Small intestine (tissue), 7 donors: ENCODE measurements at regions not wholly inside any gene's neighbourhood (a gene's known extent, or its start where the extent isn't known, plus 50 kb on each side); places are given as distances from the start of the nearest gene placed in this dataset.

Experiments used
- DNase-seq, 2 donors: peaks; one replicate each; pipeline versions ENCODE4 v3.0.0 to v3.0.0-alpha.2; 2013
- FAIRE-seq: peaks from 2 replicates; lab custom pipeline; 2012; peaks lifted over from hg19 to GRCh38; lab: Jason Lieb, UNC
- H3K27ac ChIP-seq, 3 donors: one replicate each; pipeline ENCODE4 v1.5.1; 2013; ENCODE audit warnings: low read length in 2 of 3, mild to moderate bottlenecking in 2 of 3, control low read depth in 1 of 3, inconsistent platforms in 1 of 3, low read depth in 1 of 3, moderate library complexity in 1 of 3
- H3K27me3 ChIP-seq, 3 donors: one replicate each; pipeline ENCODE4 v1.6.1; 2013; ENCODE audit warnings: low read length in 3 of 3, inconsistent platforms in 1 of 3; ENCODE audit not compliant: control insufficient read depth in 3 of 3, insufficient read depth in 3 of 3
- H3K36me3 ChIP-seq, 3 donors: one replicate each; pipeline ENCODE4 v1.6.1; 2013; ENCODE audit warnings: low read length in 3 of 3, inconsistent platforms in 1 of 3, low read depth in 1 of 3, mild to moderate bottlenecking in 1 of 3, moderate library complexity in 1 of 3; ENCODE audit not compliant: control insufficient read depth in 3 of 3, insufficient read depth in 2 of 3
- H3K4me1 ChIP-seq, 3 donors: one replicate each; pipeline ENCODE4 v1.6.1; 2013; ENCODE audit warnings: low read length in 2 of 3, inconsistent platforms in 1 of 3, low read depth in 1 of 3, mild to moderate bottlenecking in 1 of 3, moderate library complexity in 1 of 3; ENCODE audit not compliant: control insufficient read depth in 3 of 3, insufficient read depth in 2 of 3
- H3K4me3 ChIP-seq, 3 donors: one replicate each; pipeline ENCODE4 v1.5.1; 2013; ENCODE audit warnings: low read length in 3 of 3, control low read depth in 1 of 3, inconsistent platforms in 1 of 3, low read depth in 1 of 3, mild to moderate bottlenecking in 1 of 3, moderate library complexity in 1 of 3
- H3K9me3 ChIP-seq, 2 donors: one replicate each; pipeline ENCODE4 v1.6.1; 2013; ENCODE audit warnings: low read depth in 1 of 2, low read length in 1 of 2; ENCODE audit not compliant: control insufficient read depth in 2 of 2, insufficient read depth in 1 of 2
- WGBS, 3 donors: extraction: QIAGEN DNeasy Blood & Tissue Kit; methylation state at CpG; one replicate each; pipeline ENCODE4 v1.1.7; 2013; 5-methylcytosine and 5-hydroxymethylcytosine counted together
- donor health status: healthy with polysubstance abuse.
- donor health status: control.
- donor health status: control.
- donor health status: Bipolar disorder and iron deficiency.
- donor health status: healthy.

DNA sequence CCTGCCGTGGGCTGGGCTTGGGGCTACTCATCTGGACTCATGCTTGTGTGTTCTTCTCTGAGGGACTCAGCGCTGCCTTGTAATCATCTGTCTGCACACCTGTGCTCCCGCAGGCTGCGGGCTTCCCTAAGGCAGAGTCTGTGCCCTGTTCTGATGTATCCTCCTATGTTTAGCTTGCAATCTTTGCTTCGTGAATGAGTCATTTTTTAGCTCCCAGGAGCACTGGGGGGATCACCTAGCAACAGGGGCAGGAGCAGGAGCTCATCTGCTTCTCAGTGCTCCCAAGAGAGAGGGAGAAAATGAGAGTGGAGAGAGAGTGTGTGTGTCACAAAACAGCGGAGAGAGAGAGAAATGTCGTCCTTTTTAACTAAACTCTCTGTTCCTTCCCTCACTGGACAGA is 202.4 kb upstream of the ZNF618 start:
- Histone ChIP-seq H3K27ac (no peak overlapping the region), H3K9me3 (no peaks in the 10 kb centered on the region), H3K4me1 (peaks cover 0 to 2% (median 0%) of the 10 kb centered on the region in 3 donors), H3K27me3 (peaks cover 0 to 21% (median 2%) of the 10 kb centered on the region in 3 donors), H3K36me3 (no peaks in the 10 kb centered on the region), H3K4me3 (no peak overlapping the region)
- FAIRE-seq, result no peak
- DNase-seq, result no peak
- WGBS, 3 donors, result 68 to 81% (median 68%) methylated on average over 7 of the region's 7 CpGs

DNA sequence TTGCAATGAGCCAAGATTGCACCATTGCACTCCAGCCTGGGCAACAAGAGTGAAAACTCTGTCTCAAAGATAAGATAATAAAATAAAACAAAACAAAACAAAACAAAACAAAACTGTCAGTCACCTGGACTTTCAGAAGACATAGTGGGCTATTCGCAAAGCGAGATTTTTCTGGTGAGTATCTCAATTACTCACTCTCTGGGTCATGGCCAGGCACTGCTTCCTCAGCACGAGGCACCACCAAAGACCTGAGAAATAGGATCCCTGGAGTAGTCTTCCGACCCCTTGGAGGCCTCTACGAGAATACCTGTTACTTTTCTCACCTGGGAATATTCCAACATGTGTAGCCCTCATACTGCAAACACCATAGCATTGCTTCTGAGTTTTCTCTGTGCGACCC is 201.7 kb upstream of the ZNF618 start:
- H3K27me3 ChIP-seq, result peaks cover 0 to 21% (median 2%) of the 10 kb centered on the region in 3 donors
- no peaks in the 10 kb centered on the region for H3K9me3 ChIP-seq
- peaks cover 0 to 3% (median 0%) of the 10 kb centered on the region in 3 donors for H3K4me1 ChIP-seq
- H3K4me3 ChIP-seq, result no peak overlapping the region
- H3K36me3 ChIP-seq, result no peaks in the 10 kb centered on the region
- 71 to 77% (median 76%) methylated on average over 6 of the region's 6 CpGs for WGBS, 3 donors
- DNase-seq (no peak), FAIRE-seq (no peak)
- no peak overlapping the region for H3K27ac ChIP-seq

DNA sequence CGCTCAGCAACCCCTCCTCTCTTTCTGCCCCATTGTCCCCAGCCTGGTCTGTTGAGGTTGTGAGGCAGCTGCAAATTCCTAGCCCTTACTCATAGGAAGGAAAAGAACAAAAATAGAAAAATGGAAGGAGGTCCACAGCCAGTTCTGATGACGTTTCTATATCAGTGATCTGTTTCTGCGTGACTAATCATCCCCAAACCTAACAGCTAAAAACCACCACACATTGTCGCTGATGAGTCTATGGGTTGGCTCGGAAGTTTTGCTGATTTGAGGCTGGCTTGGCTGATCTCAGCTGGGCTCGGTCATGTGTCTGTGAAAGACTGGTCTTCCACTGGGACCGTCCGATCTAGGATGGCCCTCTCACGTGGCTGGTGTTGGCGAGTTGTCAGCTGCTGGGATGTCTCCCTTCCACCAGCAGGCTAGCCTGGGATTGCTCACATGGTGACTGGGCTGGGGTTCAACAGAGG is 200.6 kb upstream of the ZNF618 start:
- no peaks in the 10 kb centered on the region for H3K9me3 ChIP-seq
- peaks cover 0 to 21% (median 2%) of the 10 kb centered on the region in 3 donors for H3K27me3 ChIP-seq
- FAIRE-seq (no peak), DNase-seq (no peak)
- peaks cover 0 to 3% (median 0%) of the 10 kb centered on the region in 3 donors for H3K4me1 ChIP-seq
- H3K27ac ChIP-seq, result peak overlapping the region in 1 of 3 donors; percentile 17
- WGBS, 3 donors, result 53 to 75% (median 70%) methylated on average over 10 of the region's 10 CpGs
- H3K4me3 ChIP-seq, result no peak overlapping the region
- no peaks in the 10 kb centered on the region for H3K36me3 ChIP-seq

DNA sequence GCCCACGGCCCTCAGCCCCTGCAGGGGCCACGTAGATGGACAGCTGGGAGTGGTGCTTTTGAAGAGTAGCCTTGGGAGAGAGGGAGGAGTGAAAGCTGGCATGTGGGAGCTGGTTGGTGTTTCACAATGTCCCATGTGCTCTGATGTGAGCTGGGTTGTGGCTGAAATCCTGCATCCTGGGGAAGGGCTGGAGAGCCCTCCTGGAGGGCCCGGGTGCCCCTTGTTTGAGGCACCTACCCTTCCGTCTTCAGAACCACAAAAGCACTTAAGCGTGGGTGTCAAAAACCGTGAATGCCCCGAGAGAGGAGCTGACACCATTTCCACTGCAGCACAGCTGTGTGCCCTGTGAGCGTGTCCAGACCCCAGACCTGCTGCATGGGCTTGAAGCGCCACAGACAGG is 199.1 kb upstream of the ZNF618 start:
- WGBS, 3 donors, result 61 to 75% (median 68%) methylated on average over 9 of the region's 9 CpGs
- no peak for DNase-seq

DNA sequence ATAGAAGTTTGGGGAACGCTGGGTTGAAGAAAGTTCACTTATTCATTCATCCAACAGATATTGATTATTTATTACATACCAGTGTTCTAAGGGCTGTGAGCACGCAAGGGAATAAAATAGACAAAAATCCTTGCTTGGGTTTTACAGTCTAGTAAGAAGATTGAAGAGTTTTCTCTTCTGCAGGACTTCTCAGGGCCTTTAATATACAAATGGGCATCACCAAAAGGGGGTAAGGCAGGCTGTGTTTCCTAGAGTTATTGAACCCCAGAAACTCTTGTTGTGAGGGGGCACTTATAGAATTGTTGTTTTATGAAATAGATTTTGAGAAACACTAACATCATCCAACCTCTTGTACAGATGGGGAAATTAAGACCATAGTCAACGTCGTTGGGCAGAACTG is 198.5 kb upstream of the ZNF618 start:
- Histone ChIP-seq H3K9me3 (no peaks in the 10 kb centered on the region), H3K27ac (no peak overlapping the region), H3K27me3 (peaks cover 0 to 21% (median 2%) of the 10 kb centered on the region in 3 donors), H3K36me3 (no peaks in the 10 kb centered on the region), H3K4me3 (no peak overlapping the region), H3K4me1 (peaks cover 0 to 3% (median 0%) of the 10 kb centered on the region in 3 donors)
- WGBS, 3 donors, result 74 to 85% (median 81%) methylated on average over 4 of the region's 4 CpGs
- no peak for FAIRE-seq
- no peak for DNase-seq

More for the DNA sequence above, 199.1 kb upstream of the ZNF618 start:
- Histone ChIP-seq H3K9me3 (no peaks in the 10 kb centered on the region), H3K4me3 (no peak overlapping the region), H3K4me1 (peaks cover 0 to 3% (median 0%) of the 10 kb centered on the region in 3 donors), H3K36me3 (no peaks in the 10 kb centered on the region), H3K27me3 (peaks cover 0 to 21% (median 2%) of the 10 kb centered on the region in 3 donors), H3K27ac (no peak overlapping the region)
- FAIRE-seq, result no peak

DNA sequence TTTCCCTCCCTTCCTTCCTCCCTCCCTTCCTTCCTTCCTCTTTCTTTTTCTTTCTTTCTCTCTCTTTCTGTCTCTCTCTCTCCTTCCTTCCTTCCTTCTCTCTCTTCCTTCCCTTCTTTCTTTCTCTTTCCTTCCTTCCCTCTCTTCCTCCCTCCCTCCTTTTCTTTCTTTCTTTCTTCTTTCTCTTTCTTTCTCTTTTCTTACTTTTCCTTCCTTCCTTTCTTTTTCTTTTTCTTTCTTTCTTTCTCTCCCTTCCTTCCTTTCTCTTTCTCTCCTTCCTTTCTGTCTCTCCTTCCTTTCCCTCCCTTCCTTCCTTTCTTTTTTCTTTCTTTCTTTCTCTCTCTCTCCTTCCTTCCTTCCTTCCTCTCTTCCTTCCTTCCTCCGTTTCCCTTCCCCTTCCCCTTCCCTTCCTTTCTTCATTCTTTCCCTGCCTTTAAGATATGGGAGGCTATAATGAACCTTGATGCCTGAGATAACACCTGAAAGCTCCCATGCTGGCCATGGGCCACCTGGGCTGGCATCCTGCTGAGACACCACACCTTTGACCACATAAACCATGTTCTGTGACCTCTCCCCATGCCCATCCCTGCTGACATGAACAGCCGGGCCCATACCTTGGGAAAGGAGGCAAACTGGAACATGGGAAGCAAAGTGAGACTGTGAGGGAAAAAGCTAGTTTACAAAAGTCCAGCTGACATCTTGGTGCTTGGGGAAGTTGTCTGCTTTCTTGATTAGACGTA is 197.8 kb upstream of the ZNF618 start:
- Histone ChIP-seq H3K27me3 (peaks cover 0 to 21% (median 2%) of the 10 kb centered on the region in 3 donors), H3K9me3 (no peaks in the 10 kb centered on the region), H3K4me3 (no peak overlapping the region), H3K4me1 (peaks cover 0 to 3% (median 0%) of the 10 kb centered on the region in 3 donors), H3K36me3 (no peaks in the 10 kb centered on the region), H3K27ac (no peak overlapping the region)
- DNase-seq (peak in 1 of 2 donors; percentile 67), FAIRE-seq (no peak)
- WGBS, 3 donors, result 32 to 60% (median 44%) methylated on average over 3 of the region's 3 CpGs

DNA sequence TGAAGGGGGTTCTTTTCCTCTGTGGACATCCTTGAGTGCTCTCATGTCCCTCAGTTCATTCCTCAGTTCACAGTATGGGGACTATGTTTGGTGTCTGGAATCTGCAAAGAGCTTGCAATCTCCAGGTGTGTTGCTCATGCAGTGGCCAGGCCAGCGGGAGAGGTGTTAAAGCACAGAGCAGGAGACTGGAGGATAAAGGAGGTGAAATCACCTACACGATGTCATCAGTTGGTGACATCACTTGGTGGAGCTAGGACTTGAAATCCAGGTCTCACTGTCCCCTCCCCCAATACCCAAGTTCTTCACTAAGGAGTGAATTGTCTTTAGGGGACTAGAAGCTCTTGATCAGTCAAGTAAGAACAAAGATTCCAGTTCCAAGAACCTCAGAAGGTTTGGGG is 197.3 kb upstream of the ZNF618 start:
- no peak for FAIRE-seq
- Histone ChIP-seq H3K27me3 (peaks cover 0 to 17% (median 0%) of the 10 kb centered on the region in 3 donors), H3K9me3 (no peaks in the 10 kb centered on the region), H3K4me1 (peaks cover 0 to 3% (median 0%) of the 10 kb centered on the region in 3 donors), H3K4me3 (no peak overlapping the region), H3K36me3 (no peaks in the 10 kb centered on the region), H3K27ac (no peak overlapping the region)
- 68 to 82% (median 76%) methylated on average over 2 of the region's 2 CpGs for WGBS, 3 donors
- DNase-seq, result no peak

DNA sequence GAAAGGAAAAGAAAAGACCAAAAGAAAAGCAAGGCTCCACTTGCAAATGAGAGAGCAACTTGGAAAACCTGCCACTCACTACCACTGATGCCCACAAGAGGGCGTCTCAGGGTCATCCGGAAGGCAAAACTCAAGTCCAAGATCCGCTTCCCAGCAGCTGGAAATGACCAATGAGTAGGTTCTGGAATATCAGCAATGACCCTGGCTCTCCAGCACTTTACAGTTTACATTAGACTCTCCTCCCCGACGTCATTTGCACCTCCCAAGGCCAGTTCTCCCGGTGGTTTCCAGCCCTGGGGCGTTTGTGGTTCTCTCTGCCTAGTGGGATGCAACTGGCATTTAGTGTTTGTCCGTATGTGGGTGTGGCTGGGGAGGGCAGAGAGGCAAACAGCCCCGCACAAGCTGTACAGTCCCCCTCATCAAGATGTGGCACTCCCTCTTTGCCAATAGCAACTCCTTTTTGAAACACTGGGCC is 193.8 kb upstream of the ZNF618 start:
- 4 to 17% (median 9%) methylated on average over 9 of the region's 9 CpGs for WGBS, 3 donors
- Histone ChIP-seq H3K27ac (no peak overlapping the region), H3K9me3 (no peaks in the 10 kb centered on the region), H3K36me3 (no peaks in the 10 kb centered on the region), H3K4me3 (no peak overlapping the region), H3K27me3 (peaks cover 0 to 10% (median 0%) of the 10 kb centered on the region in 3 donors), H3K4me1 (peaks cover 0 to 3% (median 0%) of the 10 kb centered on the region in 3 donors)
- DNase-seq (peak; percentile 77 to 86), FAIRE-seq (no peak)
